ENCODE measurements at regions not wholly inside any gene's neighbourhood (a gene's known extent, or its start where the extent isn't known, plus 50 kb on each side); places are given as distances from the start of the nearest gene placed in this dataset.

DNA sequence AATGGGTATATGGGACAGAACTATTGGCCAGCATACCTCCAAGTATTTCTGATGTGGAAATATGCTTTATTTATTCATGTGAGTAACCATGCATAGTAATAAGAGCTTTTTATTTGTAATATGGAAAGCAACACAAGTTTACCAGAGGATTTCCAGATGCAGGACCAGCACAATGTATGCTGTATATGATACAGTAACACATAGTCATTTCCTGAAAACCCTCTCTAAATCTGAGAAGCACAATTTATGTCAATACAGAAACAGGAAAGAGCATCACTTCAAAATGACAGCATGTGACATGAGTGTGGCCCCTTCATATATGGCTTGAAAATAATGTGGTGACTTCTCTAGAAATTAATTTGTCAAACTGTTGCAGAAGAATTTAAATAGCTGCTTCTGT is 1134.7 kb upstream of the ADGRL2 start:
- TF ChIP-seq, protein P1, sequence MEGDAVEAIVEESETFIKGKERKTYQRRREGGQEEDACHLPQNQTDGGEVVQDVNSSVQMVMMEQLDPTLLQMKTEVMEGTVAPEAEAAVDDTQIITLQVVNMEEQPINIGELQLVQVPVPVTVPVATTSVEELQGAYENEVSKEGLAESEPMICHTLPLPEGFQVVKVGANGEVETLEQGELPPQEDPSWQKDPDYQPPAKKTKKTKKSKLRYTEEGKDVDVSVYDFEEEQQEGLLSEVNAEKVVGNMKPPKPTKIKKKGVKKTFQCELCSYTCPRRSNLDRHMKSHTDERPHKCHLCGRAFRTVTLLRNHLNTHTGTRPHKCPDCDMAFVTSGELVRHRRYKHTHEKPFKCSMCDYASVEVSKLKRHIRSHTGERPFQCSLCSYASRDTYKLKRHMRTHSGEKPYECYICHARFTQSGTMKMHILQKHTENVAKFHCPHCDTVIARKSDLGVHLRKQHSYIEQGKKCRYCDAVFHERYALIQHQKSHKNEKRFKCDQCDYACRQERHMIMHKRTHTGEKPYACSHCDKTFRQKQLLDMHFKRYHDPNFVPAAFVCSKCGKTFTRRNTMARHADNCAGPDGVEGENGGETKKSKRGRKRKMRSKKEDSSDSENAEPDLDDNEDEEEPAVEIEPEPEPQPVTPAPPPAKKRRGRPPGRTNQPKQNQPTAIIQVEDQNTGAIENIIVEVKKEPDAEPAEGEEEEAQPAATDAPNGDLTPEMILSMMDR (IDR thresholded peaks at IDR 0.05) = no peak
- no peak for TF ChIP-seq POLR2A (IDR thresholded peaks at IDR 0.05)
